OCI-LY7 (cell line): ENCODE measurements at regions not wholly inside any gene's neighbourhood (a gene's known extent, or its start where the extent isn't known, plus 50 kb on each side); places are given as distances from the start of the nearest gene placed in this dataset.

Experiments used
- BruUV-seq: library from RNA; stranded (reverse); fragments of 400-500 nt; replicated peaks from 2 replicates; lab custom pipeline; 2021; lab: Mats Ljungman, UMichigan
- CTCF ChIA-PET: fragments of 300-600 bp; sonication (Branson Sonifier 250); formaldehyde crosslinking; loops from one replicate; lab custom pipeline; 2022; ENCODE audit warnings: antibody characterized with exemption; ENCODE audit not compliant: unreplicated experiment; lab: Charles Lee
- POLR2A ChIA-PET: fragments of 300-600 bp; sonication (Branson Sonifier 250); formaldehyde crosslinking; loops from one replicate; lab custom pipeline; 2022; ENCODE audit warnings: antibody characterized with exemption; lab: Charles Lee
- DNase-seq: peaks from one replicate; pipeline ENCODE4 v3.0.0-alpha.2; 2015; ENCODE audit warnings: low spot score
- H2AFZ ChIP-seq: fragments of 200-600 bp; sonication (generic), shearing (Covaris generic); 2 replicates; pipeline ENCODE4 v1.6.1; 2014; ENCODE audit warnings: mild to moderate bottlenecking, antibody characterized with exemption, low read length, moderate library complexity
- H3K27ac ChIP-seq: fragments of 200-600 bp; sonication (generic); 2 replicates; pipeline ENCODE4 v1.5.1; 2014; ENCODE audit warnings: mixed run types, low read depth, mild to moderate bottlenecking, moderate library complexity, low read length, inconsistent platforms; ENCODE audit not compliant: poor library complexity, severe bottlenecking
- H3K36me3 ChIP-seq: fragments of 200-600 bp; sonication (generic); 2 replicates; pipeline ENCODE4 v1.6.1; 2014; ENCODE audit warnings: mild to moderate bottlenecking, antibody characterized with exemption, low read length, moderate library complexity, mixed read lengths; ENCODE audit not compliant: insufficient read depth
- H3K4me1 ChIP-seq: fragments of 200-600 bp; sonication (generic); 2 replicates; pipeline ENCODE4 v1.5.1; 2014; ENCODE audit warnings: mild to moderate bottlenecking, low read length; ENCODE audit not compliant: insufficient read depth, poor library complexity, severe bottlenecking
- H3K4me2 ChIP-seq: fragments of 200-600 bp; sonication (generic); 2 replicates; pipeline ENCODE4 v1.6.1; 2014; ENCODE audit warnings: mild to moderate bottlenecking, low read length
- H3K4me3 ChIP-seq: fragments of 200-600 bp; sonication (generic); 2 replicates; pipeline ENCODE4 v1.5.1; 2014; ENCODE audit warnings: mild to moderate bottlenecking, low read depth, low read length; ENCODE audit not compliant: poor library complexity, severe bottlenecking
- H3K79me2 ChIP-seq: fragments of 200-600 bp; sonication (generic); 2 replicates; pipeline ENCODE4 v1.6.1; 2016; ENCODE audit warnings: low read depth, mild to moderate bottlenecking, low read length, moderate library complexity, mixed read lengths; ENCODE audit not compliant: insufficient read depth
- H3K9me2 ChIP-seq: fragments of 200-600 bp; sonication (generic); 2 replicates; pipeline ENCODE4 v1.6.1; 2016; ENCODE audit warnings: mild to moderate bottlenecking, low read length, mixed read lengths; ENCODE audit not compliant: insufficient read depth
- H3K9me3 ChIP-seq: fragments of 200-600 bp; sonication (generic); 2 replicates; pipeline ENCODE4 v1.6.1; 2014; ENCODE audit warnings: mild to moderate bottlenecking, mixed run types, low read length, mixed read lengths
- H4K20me1 ChIP-seq: fragments of 200-600 bp; sonication (generic); 2 replicates; pipeline ENCODE4 v1.6.1; 2014; ENCODE audit warnings: mild to moderate bottlenecking, antibody characterized with exemption, low read length, moderate library complexity, mixed read lengths; ENCODE audit not compliant: insufficient read depth
- CTCF ChIP-seq: fragments of 200-600 bp; sonication (generic); conservative IDR thresholded peaks from 2 replicates; pipeline ENCODE4 v1.5.1; 2014; ENCODE audit warnings: mild to moderate bottlenecking, antibody characterized with exemption, low read length, moderate library complexity, mixed read lengths
- EZH2phosphoT487 ChIP-seq: fragments of 200-600 bp; sonication (generic); IDR thresholded peaks from 2 replicates; pipeline ENCODE4 v1.6.1; 2018; ENCODE audit warnings: low read depth, borderline replicate concordance, mild to moderate bottlenecking, mixed run types, antibody characterized with exemption, low read length, moderate library complexity, mixed read lengths
- intact Hi-C: fragments of 100-400 bp; cut with micrococcal nuclease; formaldehyde crosslinking; loops from one replicate; pipeline ENCODE4 v1.10.0; 2022; ENCODE audit not compliant: unreplicated experiment

DNA sequence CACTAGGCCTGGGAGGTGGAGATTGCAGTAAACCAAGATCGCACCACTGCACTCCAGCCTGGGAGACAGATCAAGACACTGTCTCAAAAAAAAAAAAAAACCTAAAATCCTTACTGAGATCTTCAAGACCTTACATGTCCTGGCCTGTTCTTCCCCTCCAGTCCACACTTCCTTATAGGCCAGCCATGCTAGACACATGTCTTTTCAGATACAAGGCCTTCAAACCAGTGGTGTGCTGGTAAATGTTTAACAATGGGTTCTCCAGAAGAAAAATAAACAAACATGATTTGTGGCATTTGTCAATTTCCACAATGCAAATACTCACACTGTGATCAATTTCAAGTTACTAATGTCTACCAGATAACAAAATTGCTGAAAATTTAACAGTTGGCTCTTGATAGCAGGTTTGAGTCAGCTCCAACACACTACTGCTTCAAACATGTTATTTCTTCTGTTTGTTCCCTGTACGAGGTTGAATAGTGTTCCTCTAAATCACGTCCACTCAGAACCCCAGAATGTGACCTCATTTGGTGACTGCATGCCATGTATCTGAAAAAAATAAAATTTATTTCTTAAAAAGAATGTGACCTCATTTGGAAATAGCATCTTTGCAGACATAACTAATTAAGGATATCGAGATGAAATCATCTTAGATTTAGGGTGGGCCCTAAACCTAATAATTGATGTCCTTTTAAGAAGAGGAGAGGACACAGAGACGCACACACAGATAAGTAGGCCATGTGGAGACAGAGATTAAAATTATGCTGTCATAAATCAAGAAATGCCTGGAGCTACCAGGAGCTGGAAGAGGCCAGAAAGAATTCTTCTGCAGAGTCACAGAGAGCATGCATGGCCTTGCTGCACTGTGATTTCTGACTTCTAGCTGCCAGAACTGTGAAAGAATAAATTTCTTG is 144.4 kb downstream of the ZNF674 start:
- CTCF ChIA-PET = no interaction called here
- Histone ChIP-seq H3K79me2 (no peaks in the 10 kb centered on the region), H2AFZ (no peak overlapping the region), H3K4me2 (no peak overlapping the region), H4K20me1 (no peaks in the 10 kb centered on the region), H3K27ac (no peak overlapping the region), H3K4me3 (no peak overlapping the region), H3K36me3 (no peaks in the 10 kb centered on the region), H3K9me3 (no peaks in the 10 kb centered on the region), H3K9me2 (no peaks in the 10 kb centered on the region), H3K4me1 (no peaks in the 10 kb centered on the region)
- no peak for DNase-seq
- no TSS peak for BruUV-seq
- TF ChIP-seq CTCF = no peak
- TF ChIP-seq EZH2phosphoT487 = no peak
- intact Hi-C loops = no loop called here
- POLR2A ChIA-PET = no interaction called here

- H3K4me1 ChIP-seq = no peaks in the 10 kb centered on the region
- H4K20me1 ChIP-seq = no peaks in the 10 kb centered on the region
- ChIA-PET POLR2A (no interaction called here), CTCF (no interaction called here)
- BruUV-seq = no TSS peak
- H3K27ac ChIP-seq = no peak overlapping the region
- no peak overlapping the region for H2AFZ ChIP-seq
- no peak overlapping the region for H3K4me3 ChIP-seq
- DNase-seq = no peak
- H3K79me2 ChIP-seq = no peaks in the 10 kb centered on the region
- intact Hi-C loops = no loop called here
- no peaks in the 10 kb centered on the region for H3K36me3 ChIP-seq
- no peaks in the 10 kb centered on the region for H3K9me2 ChIP-seq
- no peaks in the 10 kb centered on the region for H3K9me3 ChIP-seq
- H3K4me2 ChIP-seq = no peak overlapping the region
- TF ChIP-seq CTCF = no peak
Measured at GRCh38 chrX:46398874-46399273, 146.3 kb downstream of the ZNF674 start.

GRCh38 chrX:46398126-46398525 is 147.1 kb downstream of the ZNF674 start:
- Histone ChIP-seq H3K4me2 (no peak overlapping the region), H3K36me3 (no peaks in the 10 kb centered on the region), H3K4me3 (no peak overlapping the region), H4K20me1 (no peaks in the 10 kb centered on the region), H3K79me2 (no peaks in the 10 kb centered on the region), H3K4me1 (no peaks in the 10 kb centered on the region), H2AFZ (no peak overlapping the region), H3K9me2 (no peaks in the 10 kb centered on the region), H3K27ac (no peak overlapping the region), H3K9me3 (no peaks in the 10 kb centered on the region)
- no TSS peak for BruUV-seq
- intact Hi-C loops = no loop called here
- TF ChIP-seq CTCF (no peak), EZH2phosphoT487 (no peak)
- no peak for DNase-seq
- ChIA-PET POLR2A (interaction anchor here (1.0 kb wide), 1 partner anchor 11 kb away, joined by 3 read pairs; no protein-coding TSS in a partner anchor), CTCF (no interaction called here)
